Osteoblast (primary cell): ENCODE measurements at regions not wholly inside any gene's neighbourhood (a gene's known extent, or its start where the extent isn't known, plus 50 kb on each side); places are given as distances from the start of the nearest gene placed in this dataset.

Experiments used
- DNase-seq: peaks from one replicate; pipeline ENCODE4 v3.0.0; 2011; ENCODE audit warnings: low spot score, mixed read lengths; ENCODE audit not compliant: insufficient read length; ENCODE audit errors: missing footprints
- H2AFZ ChIP-seq: 2 replicates; pipeline ENCODE4 v1.6.0; 2011; ENCODE audit warnings: mild to moderate bottlenecking, low read length
- H3K27ac ChIP-seq: 2 replicates; pipeline ENCODE4 v1.5.1; 2011; ENCODE audit warnings: mild to moderate bottlenecking, low read depth, low read length, moderate library complexity
- H3K27me3 ChIP-seq: 2 replicates; pipeline ENCODE4 v1.6.0; 2012; ENCODE audit warnings: mild to moderate bottlenecking, control low read depth, inconsistent platforms, low read length, moderate library complexity; ENCODE audit not compliant: insufficient read depth
- H3K36me3 ChIP-seq: 2 replicates; pipeline ENCODE4 v1.5.1; 2011; ENCODE audit warnings: mild to moderate bottlenecking, low read length, control low read depth, moderate library complexity; ENCODE audit not compliant: insufficient read depth
- H3K4me1 ChIP-seq: 2 replicates; pipeline ENCODE4 v1.5.1; 2011; ENCODE audit warnings: mild to moderate bottlenecking, low read length, control low read depth, moderate library complexity; ENCODE audit not compliant: insufficient read depth
- H3K4me2 ChIP-seq: 2 replicates; pipeline ENCODE4 v1.6.0; 2011; ENCODE audit warnings: mild to moderate bottlenecking, low read length; ENCODE audit not compliant: insufficient read depth
- H3K4me3 ChIP-seq: fragments of 200-600 bp; sonication (generic); 3 replicates; pipeline ENCODE4 v1.5.1; 2012; ENCODE audit warnings: mild to moderate bottlenecking, low read length, inconsistent platforms; ENCODE audit not compliant: insufficient read depth
- H3K79me2 ChIP-seq: 2 replicates; pipeline ENCODE4 v1.6.0; 2012; ENCODE audit warnings: mild to moderate bottlenecking, low read length, control low read depth, inconsistent platforms; ENCODE audit not compliant: insufficient read depth
- H3K9me3 ChIP-seq: 2 replicates; pipeline ENCODE4 v1.5.1; 2011; ENCODE audit warnings: low read depth, low read length, control low read depth
- H4K20me1 ChIP-seq: 2 replicates; pipeline ENCODE4 v1.6.0; 2012; ENCODE audit warnings: mild to moderate bottlenecking, low read length, control low read depth; ENCODE audit not compliant: insufficient read depth
- CTCF ChIP-seq: IDR thresholded peaks from 2 replicates; pipeline ENCODE4 v1.5.1; 2011; ENCODE audit warnings: mild to moderate bottlenecking, low read depth, low read length, moderate library complexity; ENCODE audit errors: extremely low read depth

GRCh38 chr13:76160961-76161925 is 525.1 kb downstream of the LMO7 start:
- no peaks in the 10 kb centered on the region for H3K4me1 ChIP-seq
- no peaks in the 10 kb centered on the region for H3K9me3 ChIP-seq
- H4K20me1 ChIP-seq = no peaks in the 10 kb centered on the region
- no peaks in the 10 kb centered on the region for H3K27me3 ChIP-seq
- no peaks in the 10 kb centered on the region for H3K36me3 ChIP-seq
- no peak overlapping the region for H3K27ac ChIP-seq
- H3K4me2 ChIP-seq = no peak overlapping the region
- H2AFZ ChIP-seq = no peak overlapping the region
- no peak for TF ChIP-seq CTCF
- no peak overlapping the region for H3K4me3 ChIP-seq
- DNase-seq = no peak
- H3K79me2 ChIP-seq = no peaks in the 10 kb centered on the region

- no peak for DNase-seq
- no peaks in the 10 kb centered on the region for H3K27me3 ChIP-seq
- no peaks in the 10 kb centered on the region for H3K4me1 ChIP-seq
- no peaks in the 10 kb centered on the region for H3K36me3 ChIP-seq
- no peak overlapping the region for H2AFZ ChIP-seq
- H3K9me3 ChIP-seq = no peaks in the 10 kb centered on the region
- no peak for TF ChIP-seq CTCF
- H3K27ac ChIP-seq = no peak overlapping the region
- no peak overlapping the region for H3K4me2 ChIP-seq
- no peaks in the 10 kb centered on the region for H3K79me2 ChIP-seq
- no peak overlapping the region for H3K4me3 ChIP-seq
- no peaks in the 10 kb centered on the region for H4K20me1 ChIP-seq
Observed at GRCh38 chr13:76160506-76160905, 524.4 kb downstream of the LMO7 start.

- Histone ChIP-seq H2AFZ (no peak overlapping the region), H3K27ac (no peak overlapping the region), H3K27me3 (no peaks in the 10 kb centered on the region), H3K9me3 (no peaks in the 10 kb centered on the region), H3K36me3 (no peaks in the 10 kb centered on the region), H3K79me2 (no peaks in the 10 kb centered on the region), H3K4me3 (no peak overlapping the region), H3K4me1 (no peaks in the 10 kb centered on the region), H3K4me2 (no peak overlapping the region), H4K20me1 (no peaks in the 10 kb centered on the region)
- no peak for DNase-seq
- TF ChIP-seq CTCF = no peak
Observed at GRCh38 chr13:76157926-76158325, 521.8 kb downstream of the LMO7 start.

GRCh38 chr13:76153239-76153638 is 517.1 kb downstream of the LMO7 start:
- H3K4me1 ChIP-seq = peaks cover 11% of the 10 kb centered on the region
- H2AFZ ChIP-seq = no peak overlapping the region
- no peak overlapping the region for H3K27ac ChIP-seq
- no peaks in the 10 kb centered on the region for H3K79me2 ChIP-seq
- no peak overlapping the region for H3K4me2 ChIP-seq
- no peaks in the 10 kb centered on the region for H3K36me3 ChIP-seq
- no peaks in the 10 kb centered on the region for H3K9me3 ChIP-seq
- DNase-seq = no peak
- H3K27me3 ChIP-seq = no peaks in the 10 kb centered on the region
- H3K4me3 ChIP-seq = no peak overlapping the region
- no peak for TF ChIP-seq CTCF
- H4K20me1 ChIP-seq = no peaks in the 10 kb centered on the region
